IMR-90 (cell line): ENCODE measurements at regions not wholly inside any gene's neighbourhood (a gene's known extent, or its start where the extent isn't known, plus 50 kb on each side); places are given as distances from the start of the nearest gene placed in this dataset.

ENCODE experiments used
- ATAC-seq: fragments of 200-7000 bp; cut with Tn5 transposase; 2 replicates; pipeline ENCODE4 v1.9.1; 2020; ENCODE audit warnings: low read depth, mild to moderate bottlenecking, moderate library complexity
- BruUV-seq: library from RNA; stranded (reverse); fragments of 400-500 nt; replicated peaks from 2 replicates; lab custom pipeline; 2021; lab: Mats Ljungman, UMichigan
- CTCF ChIA-PET: fragments of 300-600 bp; formaldehyde crosslinking; extraction: SDS; loops from one replicate; lab custom pipeline; 2021; ENCODE audit warnings: antibody characterized with exemption; lab: Yijun Ruan, JAX
- POLR2A ChIA-PET: fragments of 300-600 bp; sonication (Branson Sonifier 250); formaldehyde crosslinking; loops from one replicate; lab custom pipeline; 2022; ENCODE audit warnings: antibody characterized with exemption; ENCODE audit not compliant: unreplicated experiment; lab: Charles Lee
- DNase-seq: peaks from one replicate; pipeline ENCODE4 v3.0.0; 2013
- H2AFZ ChIP-seq: replicated peaks from 2 replicates; pipeline ENCODE3; 2013; ENCODE audit warnings: low read length, mild to moderate bottlenecking; ENCODE audit not compliant: poor library complexity
- H2AK5ac ChIP-seq: 2 replicates; pipeline ENCODE4 v1.6.1; 2013; ENCODE audit warnings: low read depth, low read length, inconsistent platforms
- H2AK9ac ChIP-seq: replicated peaks from 2 replicates; pipeline ENCODE3; 2013; ENCODE audit warnings: mild to moderate bottlenecking, low read depth, low read length, moderate library complexity; ENCODE audit not compliant: poor library complexity
- H2BK120ac ChIP-seq: 2 replicates; pipeline ENCODE4 v1.6.1; 2013; ENCODE audit warnings: low read depth, low read length, inconsistent platforms
- H2BK15ac ChIP-seq: 3 replicates; pipeline ENCODE4 v1.6.1; 2013; ENCODE audit warnings: low read depth, low read length, inconsistent platforms
- H2BK20ac ChIP-seq: 2 replicates; pipeline ENCODE4 v1.6.1; 2013; ENCODE audit warnings: low read depth, mild to moderate bottlenecking, inconsistent platforms, low read length, moderate library complexity
- H2BK5ac ChIP-seq: 2 replicates; pipeline ENCODE4 v1.6.1; 2013; ENCODE audit warnings: mild to moderate bottlenecking, low read depth, low read length, inconsistent platforms; ENCODE audit not compliant: poor library complexity, severe bottlenecking
- H3K14ac ChIP-seq: replicated peaks from 2 replicates; pipeline ENCODE4 v1.6.1; 2013; ENCODE audit warnings: low read depth, low read length, inconsistent platforms
- H3K18ac ChIP-seq: 2 replicates; pipeline ENCODE4 v1.6.1; 2013; ENCODE audit warnings: low read depth, low read length, control low read depth
- H3K23ac ChIP-seq: 2 replicates; pipeline ENCODE4 v1.6.1; 2013; ENCODE audit warnings: low read depth, low read length, inconsistent platforms
- H3K27ac ChIP-seq: 2 replicates; pipeline ENCODE4 v1.5.1; 2013; ENCODE audit warnings: mild to moderate bottlenecking, control low read depth, low read length; ENCODE audit not compliant: insufficient read depth
- H3K27me3 ChIP-seq: 2 replicates; pipeline ENCODE4 v1.6.1; 2013; ENCODE audit warnings: low read length; ENCODE audit not compliant: control insufficient read depth, insufficient read depth
- H3K36me3 ChIP-seq: 2 replicates; pipeline ENCODE4 v1.6.1; 2013; ENCODE audit warnings: low read length, mixed read lengths; ENCODE audit not compliant: control insufficient read depth, insufficient read depth
- H3K4ac ChIP-seq: 2 replicates; pipeline ENCODE4 v1.6.1; 2013; ENCODE audit warnings: low read depth, low read length, inconsistent platforms
- H3K4me1 ChIP-seq: 2 replicates; pipeline ENCODE4 v1.6.1; 2013; ENCODE audit warnings: low read length, mixed read lengths; ENCODE audit not compliant: control insufficient read depth, insufficient read depth
- H3K4me2 ChIP-seq: 2 replicates; pipeline ENCODE4 v1.6.1; 2013; ENCODE audit warnings: low read depth, mild to moderate bottlenecking, control low read depth, low read length, moderate library complexity
- H3K4me3 ChIP-seq: 2 replicates; pipeline ENCODE4 v1.5.1; 2013; ENCODE audit warnings: low read depth, mild to moderate bottlenecking, control low read depth, low read length, moderate library complexity; ENCODE audit not compliant: insufficient read depth
- H3K56ac ChIP-seq: 2 replicates; pipeline ENCODE4 v1.6.1; 2013; ENCODE audit warnings: low read length, inconsistent platforms; ENCODE audit not compliant: insufficient read depth; ENCODE audit errors: extremely low read depth
- H3K79me1 ChIP-seq, 2 experiments: 2 replicates each; pipeline ENCODE4 v1.6.1; 2013; ENCODE audit warnings: low read length in 2 of 2, inconsistent platforms in 1 of 2, low read depth in 1 of 2
- H3K9ac ChIP-seq: 2 replicates; pipeline ENCODE4 v1.6.1; 2013; ENCODE audit warnings: low read depth, low read length, control low read depth
- H3K9me1 ChIP-seq: 2 replicates; pipeline ENCODE4 v1.6.1; 2013; ENCODE audit warnings: low read length, inconsistent platforms; ENCODE audit not compliant: insufficient read depth
- H3K9me3 ChIP-seq: 2 replicates; pipeline ENCODE4 v1.6.1; 2013; ENCODE audit warnings: low read length; ENCODE audit not compliant: control insufficient read depth, insufficient read depth
- H4K20me1 ChIP-seq: 2 replicates; pipeline ENCODE4 v1.6.1; 2013; ENCODE audit warnings: low read length, inconsistent platforms; ENCODE audit not compliant: insufficient read depth
- H4K5ac ChIP-seq: 2 replicates; pipeline ENCODE4 v1.6.1; 2013; ENCODE audit warnings: mild to moderate bottlenecking, low read depth, low read length, control low read depth
- H4K8ac ChIP-seq, 2 experiments: 2 replicates each; pipeline ENCODE4 v1.6.1; 2013; ENCODE audit warnings: low read depth in 2 of 2, low read length in 2 of 2, control low read depth in 1 of 2, inconsistent platforms in 1 of 2
- H4K91ac ChIP-seq: 2 replicates; pipeline ENCODE4 v1.6.1; 2013; ENCODE audit warnings: low read depth, low read length, inconsistent platforms; ENCODE audit not compliant: insufficient read depth
- CHD1 ChIP-seq: IDR thresholded peaks from 2 replicates; pipeline ENCODE4 v1.6.1; 2012; ENCODE audit warnings: low read depth, low read length, improper control_type of control experiment
- FOS ChIP-seq: fragments of 150-350 bp; IDR thresholded peaks from 2 replicates; pipeline ENCODE4 v1.6.1; 2016; ENCODE audit warnings: low read depth, low read length
- MAZ ChIP-seq: IDR thresholded peaks from 2 replicates; pipeline ENCODE4 v1.6.1; 2012; ENCODE audit warnings: low read depth, mild to moderate bottlenecking, low read length, improper control_type of control experiment, moderate library complexity, borderline replicate concordance
- WGBS, 2 experiments: methylation state at CpG; one replicate each; pipeline versions ENCODE4 v1.1.5 to v1.1.7; 2013; ENCODE audit warnings: missing lambda C conversion rate in 2 of 2; ENCODE audit not compliant: insufficient read length in 1 of 2; ENCODE audit errors: extremely low coverage in 2 of 2; 5-methylcytosine and 5-hydroxymethylcytosine counted together
- dilution Hi-C: fragments of 300-500 bp; cut with HindIII; formaldehyde crosslinking; loops from one replicate; pipeline ENCODE4 v1.14.3; 2018; ENCODE audit warnings: low sequenced_read_pairs; ENCODE audit not compliant: unreplicated experiment
- in situ Hi-C: fragments of 300-500 bp; cut with MboI; formaldehyde crosslinking; loops from 3 replicates; pipeline ENCODE4 v1.14.3; 2019; ENCODE audit warnings: low sequenced_read_pairs, inconsistent platforms, mixed read lengths
- intact Hi-C: fragments of 100-400 bp; cut with micrococcal nuclease; formaldehyde crosslinking; loops from 2 replicates; pipeline ENCODE4 v1.10.0; 2022

DNA sequence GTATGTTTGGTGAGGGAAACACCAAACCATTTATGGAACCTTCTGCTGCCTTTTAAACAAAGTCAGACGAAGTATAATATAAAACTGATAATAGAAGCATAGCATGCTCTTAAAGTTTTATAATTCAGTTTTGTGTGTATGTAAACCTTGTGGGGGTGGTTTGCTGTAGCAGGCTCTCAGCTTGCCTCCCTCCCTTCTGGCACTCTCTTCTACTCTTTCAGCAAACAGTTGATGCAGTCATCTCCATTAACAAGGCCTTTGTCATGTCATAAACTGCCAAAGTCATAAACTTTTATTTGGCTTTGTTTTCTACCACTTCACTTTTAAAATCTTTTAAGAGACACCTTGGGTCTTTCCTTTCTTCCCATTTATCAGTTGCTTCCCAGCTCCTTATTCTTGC, 448.2 kb upstream of the SETBP1 start:
- Histone ChIP-seq H4K5ac (no peak overlapping the region), H3K9me1 (no peaks in the 10 kb centered on the region), H3K23ac (no peak overlapping the region), H3K79me1 (no peaks in the 10 kb centered on the region), H2BK5ac (no peak overlapping the region), H4K20me1 (no peaks in the 10 kb centered on the region), H2AK5ac (no peak overlapping the region), H3K56ac (no peak overlapping the region), H3K14ac (no peak overlapping the region), H3K18ac (no peak overlapping the region), H3K27ac (no peak overlapping the region), H3K4me1 (no peaks in the 10 kb centered on the region), H2BK20ac (no peak overlapping the region), H2BK120ac (no peak overlapping the region), H4K91ac (no peak overlapping the region), H3K4me2 (no peak overlapping the region), H2BK15ac (no peak overlapping the region), H2AFZ (no peak overlapping the region), H3K4me3 (no peak overlapping the region), H3K9ac (no peak overlapping the region), H2AK9ac (no peak overlapping the region), H3K36me3 (no peaks in the 10 kb centered on the region), H3K9me3 (no peaks in the 10 kb centered on the region; the same call in 1 of the 2 replicates), H4K8ac (no peak overlapping the region), H3K27me3 (no peaks in the 10 kb centered on the region), H3K4ac (no peak overlapping the region)
- ATAC-seq (no peak), DNase-seq (no peak)
- BruUV-seq: no TSS peak
- no CpG with 5 or more reads among the region's 1 CpG for WGBS, 2 experiments
- dilution Hi-C loops: no loop called here
- TF ChIP-seq FOS: no peak
- TF ChIP-seq CHD1: no peak
- TF ChIP-seq MAZ: no peak
- in situ Hi-C loops: no loop called here
- intact Hi-C loops: no loop called here
- ChIA-PET CTCF (no interaction called here), POLR2A (no interaction called here)
